Brain microvascular endothelial cell (primary cell): ENCODE measurements at regions not wholly inside any gene's neighbourhood (a gene's known extent, or its start where the extent isn't known, plus 50 kb on each side); places are given as distances from the start of the nearest gene placed in this dataset.

Source experiments
- DNase-seq: peaks from one replicate; pipeline ENCODE4 v3.0.0-alpha.2; 2020
- H3K27ac ChIP-seq: fragments of 250-450 bp; sonication (Bioruptor Pico); 2 replicates; pipeline ENCODE4 v1.5.1; 2020; ENCODE audit warnings: mild to moderate bottlenecking, moderate library complexity
- H3K27me3 ChIP-seq: fragments of 250-450 bp; sonication (Bioruptor Pico); replicated peaks from 2 replicates; pipeline ENCODE4 v1.5.1; 2020; ENCODE audit warnings: mild to moderate bottlenecking
- H3K36me3 ChIP-seq: fragments of 250-450 bp; sonication (Bioruptor Pico); replicated peaks from 2 replicates; pipeline ENCODE4 v1.5.1; 2020; ENCODE audit warnings: mild to moderate bottlenecking
- H3K4me3 ChIP-seq: 2 replicates; pipeline ENCODE4 v1.5.1; 2011; ENCODE audit warnings: low read depth, mild to moderate bottlenecking, control low read depth, low read length, moderate library complexity
- in situ Hi-C: cut with HindIII; loops from 2 replicates; pipeline ENCODE4 v1.10.0; 2017; ENCODE audit warnings: low sequenced_read_pairs, low pct_ligation_motif_present
- TF ChIP-seq, protein P1 (sequence below): IDR thresholded peaks from 2 replicates; pipeline ENCODE4 v1.5.1; 2011; ENCODE audit warnings: low read depth, mild to moderate bottlenecking, moderate library complexity, low read length, control low read depth, inconsistent platforms; ENCODE audit errors: missing control alignments

DNA sequence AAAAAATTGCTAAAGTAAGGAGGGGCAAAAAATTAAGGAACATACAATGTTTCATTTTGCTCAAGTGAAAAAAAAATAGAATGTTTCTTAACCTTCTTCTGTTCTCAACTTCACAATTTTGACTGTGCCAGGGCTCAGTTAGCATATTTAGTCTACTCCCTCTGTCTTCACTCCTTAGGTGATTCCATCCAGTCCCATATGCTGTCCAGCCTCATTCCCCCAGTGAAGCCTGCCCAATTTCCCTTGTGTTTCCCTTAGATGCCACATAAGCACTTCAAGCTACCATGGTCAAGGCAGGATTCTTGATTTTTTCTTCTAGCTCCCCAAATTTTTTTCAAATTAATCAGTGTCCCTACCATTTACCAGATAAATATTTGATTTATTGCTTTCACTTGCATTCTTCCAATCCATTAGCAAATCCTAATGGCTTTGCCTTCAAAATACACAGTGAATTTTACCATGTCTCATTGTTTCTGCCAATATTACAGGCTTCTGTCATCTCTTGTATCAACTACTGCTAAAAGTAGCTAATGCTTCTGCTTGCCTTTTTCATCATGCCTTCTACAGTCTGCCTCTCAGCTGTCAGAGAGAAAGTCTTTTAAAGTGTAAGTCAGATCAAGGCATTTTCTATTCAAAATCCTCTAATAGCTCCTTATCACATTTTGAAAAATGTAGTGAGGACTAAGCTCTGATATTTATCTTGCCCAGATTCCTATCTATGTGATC, 166.8 kb downstream of the MACC1 start:
- TF ChIP-seq, protein P1, sequence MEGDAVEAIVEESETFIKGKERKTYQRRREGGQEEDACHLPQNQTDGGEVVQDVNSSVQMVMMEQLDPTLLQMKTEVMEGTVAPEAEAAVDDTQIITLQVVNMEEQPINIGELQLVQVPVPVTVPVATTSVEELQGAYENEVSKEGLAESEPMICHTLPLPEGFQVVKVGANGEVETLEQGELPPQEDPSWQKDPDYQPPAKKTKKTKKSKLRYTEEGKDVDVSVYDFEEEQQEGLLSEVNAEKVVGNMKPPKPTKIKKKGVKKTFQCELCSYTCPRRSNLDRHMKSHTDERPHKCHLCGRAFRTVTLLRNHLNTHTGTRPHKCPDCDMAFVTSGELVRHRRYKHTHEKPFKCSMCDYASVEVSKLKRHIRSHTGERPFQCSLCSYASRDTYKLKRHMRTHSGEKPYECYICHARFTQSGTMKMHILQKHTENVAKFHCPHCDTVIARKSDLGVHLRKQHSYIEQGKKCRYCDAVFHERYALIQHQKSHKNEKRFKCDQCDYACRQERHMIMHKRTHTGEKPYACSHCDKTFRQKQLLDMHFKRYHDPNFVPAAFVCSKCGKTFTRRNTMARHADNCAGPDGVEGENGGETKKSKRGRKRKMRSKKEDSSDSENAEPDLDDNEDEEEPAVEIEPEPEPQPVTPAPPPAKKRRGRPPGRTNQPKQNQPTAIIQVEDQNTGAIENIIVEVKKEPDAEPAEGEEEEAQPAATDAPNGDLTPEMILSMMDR: no peak
- no peaks in the 10 kb centered on the region for H3K36me3 ChIP-seq
- no peaks in the 10 kb centered on the region for H3K27me3 ChIP-seq
- DNase-seq: no peak
- in situ Hi-C loops: no loop called here
- no peak overlapping the region for H3K27ac ChIP-seq
- no peak overlapping the region for H3K4me3 ChIP-seq

DNA sequence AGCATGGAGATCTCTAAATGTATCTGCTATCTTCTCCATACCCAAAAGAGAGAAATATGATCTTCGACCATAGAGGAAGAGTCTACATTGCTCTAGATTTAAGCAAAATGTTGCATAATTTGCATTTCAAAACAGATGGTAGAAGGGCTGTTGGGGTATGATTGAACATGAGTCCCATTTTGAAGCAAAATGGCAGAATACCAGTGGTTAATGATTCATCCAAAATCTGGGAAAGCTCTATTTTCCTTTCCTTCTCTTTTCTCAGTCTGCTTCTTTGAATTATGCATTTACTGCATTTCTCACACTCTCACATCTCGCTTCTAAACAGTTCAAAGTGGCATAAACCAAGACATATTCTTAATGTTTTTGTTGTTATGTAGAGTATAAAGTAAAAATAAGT, 178.5 kb downstream of the MACC1 start:
- Histone ChIP-seq H3K4me3 (no peak overlapping the region), H3K27me3 (no peaks in the 10 kb centered on the region), H3K36me3 (no peaks in the 10 kb centered on the region), H3K27ac (no peak overlapping the region)
- no peak for DNase-seq
- TF ChIP-seq, protein P1: no peak
- in situ Hi-C loops: no loop called here

DNA sequence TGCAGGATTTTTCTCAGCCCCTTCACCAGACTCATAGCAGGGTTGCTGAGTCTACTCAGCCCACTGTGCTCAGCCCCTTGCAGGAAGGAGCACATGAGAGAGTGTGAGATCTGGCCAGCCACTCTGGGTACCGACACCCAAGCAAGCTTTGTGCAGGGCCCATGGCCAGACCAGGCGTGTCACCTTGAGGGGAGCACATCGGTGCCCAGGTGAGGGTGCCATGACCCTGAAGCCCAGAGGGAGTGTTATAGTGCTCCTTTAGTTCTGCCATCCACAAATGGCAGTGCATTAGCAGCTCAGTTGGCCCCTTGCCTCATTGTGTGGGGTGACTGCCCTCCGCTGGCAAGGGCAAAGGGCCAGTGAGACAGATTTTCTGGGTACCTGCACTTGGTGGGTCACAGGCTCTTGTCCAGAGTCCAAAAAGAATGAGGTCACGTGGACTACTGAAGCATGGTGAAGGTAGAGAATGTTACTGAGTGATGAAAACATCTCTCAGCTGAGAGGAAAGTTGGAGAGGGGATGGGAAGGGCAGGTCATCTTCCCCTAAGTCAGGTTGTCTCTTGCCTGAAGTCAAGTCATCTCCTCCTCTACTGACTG, 181.8 kb downstream of the MACC1 start:
- in situ Hi-C loops: no loop called here
- H3K27ac ChIP-seq: no peak overlapping the region
- no peak for DNase-seq
- no peaks in the 10 kb centered on the region for H3K36me3 ChIP-seq
- TF ChIP-seq, protein P1: no peak
- no peaks in the 10 kb centered on the region for H3K27me3 ChIP-seq
- no peak overlapping the region for H3K4me3 ChIP-seq

DNA sequence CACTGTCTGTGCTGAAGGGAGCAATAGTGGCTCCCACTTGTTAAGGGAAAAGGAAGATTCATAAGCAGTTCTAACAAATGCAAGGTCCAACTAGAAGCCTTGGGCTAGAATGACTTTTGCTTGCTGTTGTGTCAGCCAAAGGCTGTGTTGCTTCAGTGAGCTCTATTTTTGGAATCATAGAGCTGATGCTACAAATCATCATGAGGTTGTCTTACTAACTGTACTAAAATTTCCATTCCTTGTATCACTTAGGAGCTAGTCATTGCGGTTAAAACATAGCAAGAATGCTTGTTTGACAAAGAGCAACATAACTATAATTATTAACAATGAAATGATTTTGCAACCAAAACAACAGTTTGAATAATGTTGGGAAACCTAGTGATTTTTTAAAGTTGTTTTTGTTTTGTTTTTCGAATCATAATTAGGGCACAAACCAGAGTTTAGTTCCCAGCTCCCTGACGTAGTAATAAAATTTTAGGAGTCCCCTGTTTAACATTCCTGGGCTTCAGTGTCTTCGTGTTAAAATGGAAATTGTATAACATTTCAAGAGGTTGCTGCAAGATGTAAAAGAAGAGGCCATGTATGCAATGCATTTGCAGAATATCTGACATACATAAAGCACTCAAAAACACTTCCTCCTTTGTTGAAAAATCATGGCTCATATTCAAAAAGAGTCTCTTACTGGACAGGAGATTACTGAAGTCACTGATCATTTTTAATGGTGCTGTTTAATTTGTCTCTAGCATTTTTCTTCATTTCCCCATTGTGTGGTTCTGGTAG, 183.4 kb downstream of the MACC1 start:
- Histone ChIP-seq H3K36me3 (no peaks in the 10 kb centered on the region), H3K27me3 (no peaks in the 10 kb centered on the region), H3K27ac (peak overlapping the region; percentile 80), H3K4me3 (no peak overlapping the region)
- in situ Hi-C loops: no loop called here
- TF ChIP-seq, protein P1: no peak
- DNase-seq: peak; percentile 61

DNA sequence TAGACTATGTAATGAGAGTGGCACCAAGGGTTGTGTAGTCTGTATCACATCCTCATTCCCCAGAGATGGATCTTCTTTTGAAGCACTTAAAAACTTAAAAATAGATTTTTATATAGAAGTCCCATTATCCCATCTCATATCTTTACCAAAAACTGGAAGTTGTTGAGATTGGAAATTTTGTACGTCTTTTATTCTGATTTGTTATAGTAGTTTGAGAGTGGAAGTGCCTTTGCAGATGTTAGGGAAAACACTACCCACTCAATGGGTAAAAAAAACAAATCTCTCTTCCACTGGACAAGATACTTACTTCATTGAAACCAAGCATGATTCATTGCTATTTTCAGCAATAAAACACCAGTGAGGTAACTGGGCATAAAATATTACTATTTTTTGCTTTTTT, 184.4 kb downstream of the MACC1 start:
- H3K4me3 ChIP-seq: no peak overlapping the region
- TF ChIP-seq, protein P1: no peak
- H3K36me3 ChIP-seq: no peaks in the 10 kb centered on the region
- in situ Hi-C loops: no loop called here
- peak overlapping the region; percentile 80 for H3K27ac ChIP-seq
- H3K27me3 ChIP-seq: no peaks in the 10 kb centered on the region
- no peak for DNase-seq
